Heart left ventricle (tissue), 16 donors: ENCODE measurements at regions not wholly inside any gene's neighbourhood (a gene's known extent, or its start where the extent isn't known, plus 50 kb on each side); places are given as distances from the start of the nearest gene placed in this dataset.

Experiments used
- ATAC-seq, 4 donors: fragments of 200-7000 bp; cut with Tn5 transposase; one replicate each; pipeline ENCODE4 v1.9.1; 2020 to 2022; ENCODE audit warnings: moderate library complexity in 4 of 4, mild to moderate bottlenecking in 3 of 4, moderate number of reproducible peaks in 1 of 4
- DNase-seq, 5 donors: peaks; one replicate each; pipeline ENCODE4 v3.0.0-alpha.2; 2020
- H3K27ac ChIP-seq, 12 donors: fragments of 200-600 bp; sonication (generic) in 4 of 12; one replicate each; pipeline versions ENCODE4 v1.5.0 to v1.8.0; 2016 to 2022; ENCODE audit warnings: mild to moderate bottlenecking in 2 of 12
- H3K27me3 ChIP-seq, 9 donors: fragments of 200-600 bp; sonication (generic) in 2 of 9; one replicate each; pipeline versions ENCODE4 v1.5.1 to v1.8.0; 2016 to 2022; ENCODE audit warnings: mild to moderate bottlenecking in 3 of 9
- H3K36me3 ChIP-seq, 9 donors: fragments of 200-600 bp; sonication (generic) in 2 of 9; one replicate each; pipeline versions ENCODE4 v1.5.0 to v1.8.0; 2018 to 2022; ENCODE audit warnings: mild to moderate bottlenecking in 2 of 9
- H3K4me1 ChIP-seq, 12 donors: fragments of 200-600 bp; sonication (generic) in 4 of 12; one replicate each; pipeline versions ENCODE4 v1.5.0 to v1.8.0; 2016 to 2022; ENCODE audit warnings: mild to moderate bottlenecking in 3 of 12
- H3K4me3 ChIP-seq, 12 donors: fragments of 200-600 bp; sonication (generic) in 4 of 12; one replicate each; pipeline versions ENCODE4 v1.5.0 to v1.8.0; 2017 to 2022; ENCODE audit warnings: mild to moderate bottlenecking in 9 of 12, moderate library complexity in 4 of 12
- H3K9me3 ChIP-seq, 12 donors: fragments of 200-600 bp; sonication (generic) in 4 of 12; one replicate each; pipeline versions ENCODE4 v1.5.0 to v1.8.0; 2016 to 2022; ENCODE audit warnings: mild to moderate bottlenecking in 1 of 12
- POLR2A ChIP-seq, 2 donors: fragments of 450-650 bp; IDR thresholded peaks; one replicate each; pipeline ENCODE4 v1.6.1; 2017; ENCODE audit warnings: antibody characterized with exemption in 2 of 2, mild to moderate bottlenecking in 2 of 2, moderate library complexity in 2 of 2
- WGBS, 4 donors: extraction: QIAGEN DNeasy Blood & Tissue Kit in 2 of 4; methylation state at CpG; one replicate each; pipeline versions ENCODE4 v1.1.5 to v1.1.7; 2013 to 2018; 5-methylcytosine and 5-hydroxymethylcytosine counted together
- intact Hi-C, 10 donors: fragments of 100-400 bp; cut with DNase I; formaldehyde crosslinking; loops; one replicate each; pipeline versions ENCODE4 v1.11.1 to v1.14.2; 2022
- TF ChIP-seq, protein P1 (sequence below), 12 donors: fragments of 200-600 bp; sonication (generic) in 4 of 12; IDR thresholded peaks; one replicate each; pipeline versions ENCODE4 v1.5.0 to v1.8.0; 2018 to 2022; ENCODE audit warnings: antibody characterized with exemption in 12 of 12, mild to moderate bottlenecking in 5 of 12
- donor health status: ischemic (EF 13 %, LVEDD 7.1; RV severe dilation, severe dysfunction).
- donor health status: healthy with polysubstance abuse.
- donor health status: DM: no; HTN: yes; CAD: no.
- donor health status: DM: no; HTN: no; CAD: no.
- donor health status: ischemic (EF 25% LVEDD 6.9; RV normal size, moderate dysfunction).
- donor health status: ischemic (EF 25% LVEDD 5.7; RV mildly dilated, moderate dysfunction).
- donor health status: healthy.
- donor health status: DM: yes; HTN: yes; CAD: no.
- donor health status: ischemic (EF 35%, LVEDD 5.7; RV mildly dilated, moderate dysfunction).
- donor health status: nonischemic (EF 11% LVEDD 7.7; RV severe dilation, severe dysfunction).
- donor health status: DM: yes; HTN: yes; CAD: no.
- donor health status: PGD.
- donor health status: ischemic (EF 29% LVEDD 5.4; RV normal size, mild dysfunction).
- donor health status: nonischemic (EF 23%, LVEDD 6.1; RV moderate dilation, normal function).

DNA sequence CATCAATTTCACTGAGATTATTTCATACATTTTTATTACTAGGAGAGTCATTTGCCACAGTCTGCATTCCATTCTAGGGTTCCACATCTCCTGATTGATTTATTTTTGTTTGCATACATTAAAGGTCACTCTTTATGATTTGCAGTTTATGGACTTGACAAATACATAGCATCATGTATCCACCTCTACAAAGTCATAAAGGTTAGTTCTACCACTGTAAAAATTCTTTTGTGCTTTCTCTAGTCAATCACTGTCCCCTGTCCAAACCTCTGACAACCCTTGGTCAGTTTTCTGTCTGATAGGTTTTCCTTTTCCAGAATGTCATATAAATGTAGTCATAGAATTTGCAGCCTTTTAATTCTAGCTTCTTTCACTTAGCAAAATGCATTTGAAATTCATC, 434.6 kb upstream of the MON1B start:
- Histone ChIP-seq H3K27ac (no peak overlapping the region), H3K27me3 (no peaks in the 10 kb centered on the region), H3K4me1 (no peaks in the 10 kb centered on the region), H3K36me3 (no peaks in the 10 kb centered on the region), H3K4me3 (no peak overlapping the region), H3K9me3 (peaks cover 0 to 12% (median 2%) of the 10 kb centered on the region in 12 donors)
- intact Hi-C loops: no loop called here
- ATAC-seq (no peak), DNase-seq (no peak)
- TF ChIP-seq, protein P1, sequence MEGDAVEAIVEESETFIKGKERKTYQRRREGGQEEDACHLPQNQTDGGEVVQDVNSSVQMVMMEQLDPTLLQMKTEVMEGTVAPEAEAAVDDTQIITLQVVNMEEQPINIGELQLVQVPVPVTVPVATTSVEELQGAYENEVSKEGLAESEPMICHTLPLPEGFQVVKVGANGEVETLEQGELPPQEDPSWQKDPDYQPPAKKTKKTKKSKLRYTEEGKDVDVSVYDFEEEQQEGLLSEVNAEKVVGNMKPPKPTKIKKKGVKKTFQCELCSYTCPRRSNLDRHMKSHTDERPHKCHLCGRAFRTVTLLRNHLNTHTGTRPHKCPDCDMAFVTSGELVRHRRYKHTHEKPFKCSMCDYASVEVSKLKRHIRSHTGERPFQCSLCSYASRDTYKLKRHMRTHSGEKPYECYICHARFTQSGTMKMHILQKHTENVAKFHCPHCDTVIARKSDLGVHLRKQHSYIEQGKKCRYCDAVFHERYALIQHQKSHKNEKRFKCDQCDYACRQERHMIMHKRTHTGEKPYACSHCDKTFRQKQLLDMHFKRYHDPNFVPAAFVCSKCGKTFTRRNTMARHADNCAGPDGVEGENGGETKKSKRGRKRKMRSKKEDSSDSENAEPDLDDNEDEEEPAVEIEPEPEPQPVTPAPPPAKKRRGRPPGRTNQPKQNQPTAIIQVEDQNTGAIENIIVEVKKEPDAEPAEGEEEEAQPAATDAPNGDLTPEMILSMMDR (IDR thresholded peaks at IDR 0.05): no peak
- TF ChIP-seq POLR2A (IDR thresholded peaks at IDR 0.05): no peak

DNA sequence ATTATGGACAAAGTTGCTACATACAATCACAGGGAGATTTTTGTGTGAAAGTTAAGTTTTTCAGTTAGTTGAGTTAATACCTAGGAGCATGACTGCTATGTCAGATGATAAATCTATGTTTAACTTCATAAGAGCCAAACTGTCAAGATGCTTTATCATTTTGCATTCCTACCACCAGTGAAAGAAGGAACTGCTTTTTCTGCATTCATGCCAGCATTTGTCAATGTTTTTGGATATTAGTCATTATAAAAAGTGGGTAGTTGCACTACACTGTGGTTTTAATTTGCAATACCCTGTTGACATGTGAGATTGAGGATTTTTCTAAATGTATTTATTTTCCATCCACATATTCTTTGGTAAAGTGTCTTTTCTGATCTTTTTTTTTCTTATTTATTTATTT, 434.0 kb upstream of the MON1B start:
- Histone ChIP-seq H3K4me3 (no peak overlapping the region), H3K27ac (no peak overlapping the region), H3K27me3 (no peaks in the 10 kb centered on the region), H3K9me3 (peaks cover 0 to 14% (median 2%) of the 10 kb centered on the region in 12 donors), H3K36me3 (no peaks in the 10 kb centered on the region), H3K4me1 (no peaks in the 10 kb centered on the region)
- no peak for DNase-seq
- TF ChIP-seq, protein P1 (IDR thresholded peaks at IDR 0.05): no peak
- TF ChIP-seq POLR2A (IDR thresholded peaks at IDR 0.05): no peak
- intact Hi-C loops: no loop called here
- no peak for ATAC-seq

GRCh38 chr16:76766538-76766937, 424.5 kb upstream of the MON1B start:
- Histone ChIP-seq H3K9me3 (peaks cover 0 to 34% (median 11%) of the 10 kb centered on the region in 12 donors), H3K4me1 (no peaks in the 10 kb centered on the region), H3K4me3 (no peak overlapping the region), H3K27ac (no peak overlapping the region), H3K27me3 (no peaks in the 10 kb centered on the region), H3K36me3 (no peaks in the 10 kb centered on the region)
- no peak for DNase-seq
- TF ChIP-seq POLR2A (IDR thresholded peaks at IDR 0.05): no peak
- TF ChIP-seq, protein P1 (IDR thresholded peaks at IDR 0.05): no peak
- intact Hi-C loops: no loop called here
- ATAC-seq: no peak

- Histone ChIP-seq H3K9me3 (peaks cover 0 to 23% (median 2%) of the 10 kb centered on the region in 12 donors), H3K4me1 (no peaks in the 10 kb centered on the region), H3K27me3 (no peaks in the 10 kb centered on the region), H3K27ac (no peak overlapping the region), H3K36me3 (no peaks in the 10 kb centered on the region), H3K4me3 (no peak overlapping the region)
- ATAC-seq: no peak
- intact Hi-C loops: no loop called here
- no peak for DNase-seq
- TF ChIP-seq, protein P1 (IDR thresholded peaks at IDR 0.05): no peak
- no peak for TF ChIP-seq POLR2A (IDR thresholded peaks at IDR 0.05)
- WGBS, 4 donors: 93 to 94% (median 93%) methylated on average over 3 of the region's 3 CpGs
Measured at GRCh38 chr16:76768316-76768715, 422.7 kb upstream of the MON1B start.
